AG08395 (cell line): ENCODE measurements at regions not wholly inside any gene's neighbourhood (a gene's known extent, or its start where the extent isn't known, plus 50 kb on each side); places are given as distances from the start of the nearest gene placed in this dataset.

Source experiments
- DNase-seq: peaks from one replicate; pipeline ENCODE4 v3.0.0; 2012; ENCODE audit warnings: mixed read lengths, low spot score

GRCh38 chr13:111476197-111476596 lies 155.8 kb downstream of the TEX29 start:
- DNase-seq: no peak

GRCh38 chr13:111479412-111479811 lies 159.0 kb downstream of the TEX29 start:
- DNase-seq: no peak

DNA sequence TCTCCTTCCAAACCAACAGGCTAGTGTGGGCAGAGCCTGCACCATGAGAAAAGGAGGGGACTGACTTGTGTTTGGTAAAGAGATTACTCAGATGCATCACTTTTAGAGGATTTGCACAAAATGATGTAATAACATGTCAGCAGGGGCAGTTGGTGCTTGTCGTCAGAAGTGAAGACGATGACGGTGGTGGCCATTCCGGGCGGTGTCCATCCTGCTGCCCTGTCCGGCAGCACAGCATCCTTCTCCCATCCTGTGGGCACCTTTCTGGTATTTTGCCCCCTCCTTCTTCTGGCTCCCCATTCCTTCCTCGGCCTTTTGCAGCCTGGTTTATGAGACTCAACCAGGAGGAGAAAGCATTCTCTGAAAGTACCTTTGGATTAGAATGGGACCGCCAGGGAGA lies 160.1 kb downstream of the TEX29 start:
- DNase-seq: no peak

DNA sequence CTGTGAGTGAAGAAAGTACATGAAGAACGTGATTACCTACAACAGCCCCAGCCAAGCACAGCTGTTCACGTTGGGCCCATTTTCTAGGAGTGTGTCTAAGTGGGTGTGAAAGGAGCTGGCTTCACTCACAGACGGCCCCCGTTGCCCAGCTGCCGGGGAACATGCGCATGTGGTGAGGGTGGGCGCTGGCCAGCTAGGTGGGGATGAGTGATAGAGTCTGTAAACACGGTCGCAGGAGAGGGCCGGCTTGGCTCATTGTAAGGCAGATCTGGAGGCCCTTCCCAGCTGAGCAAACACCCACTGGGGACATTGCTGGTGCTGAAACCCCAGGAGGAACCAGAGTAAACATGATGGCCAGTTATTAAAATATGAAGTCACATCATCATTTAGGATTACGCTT lies 160.5 kb downstream of the TEX29 start:
- no peak for DNase-seq

GRCh38 chr13:111482126-111482525 lies 161.7 kb downstream of the TEX29 start:
- DNase-seq: no peak

DNA sequence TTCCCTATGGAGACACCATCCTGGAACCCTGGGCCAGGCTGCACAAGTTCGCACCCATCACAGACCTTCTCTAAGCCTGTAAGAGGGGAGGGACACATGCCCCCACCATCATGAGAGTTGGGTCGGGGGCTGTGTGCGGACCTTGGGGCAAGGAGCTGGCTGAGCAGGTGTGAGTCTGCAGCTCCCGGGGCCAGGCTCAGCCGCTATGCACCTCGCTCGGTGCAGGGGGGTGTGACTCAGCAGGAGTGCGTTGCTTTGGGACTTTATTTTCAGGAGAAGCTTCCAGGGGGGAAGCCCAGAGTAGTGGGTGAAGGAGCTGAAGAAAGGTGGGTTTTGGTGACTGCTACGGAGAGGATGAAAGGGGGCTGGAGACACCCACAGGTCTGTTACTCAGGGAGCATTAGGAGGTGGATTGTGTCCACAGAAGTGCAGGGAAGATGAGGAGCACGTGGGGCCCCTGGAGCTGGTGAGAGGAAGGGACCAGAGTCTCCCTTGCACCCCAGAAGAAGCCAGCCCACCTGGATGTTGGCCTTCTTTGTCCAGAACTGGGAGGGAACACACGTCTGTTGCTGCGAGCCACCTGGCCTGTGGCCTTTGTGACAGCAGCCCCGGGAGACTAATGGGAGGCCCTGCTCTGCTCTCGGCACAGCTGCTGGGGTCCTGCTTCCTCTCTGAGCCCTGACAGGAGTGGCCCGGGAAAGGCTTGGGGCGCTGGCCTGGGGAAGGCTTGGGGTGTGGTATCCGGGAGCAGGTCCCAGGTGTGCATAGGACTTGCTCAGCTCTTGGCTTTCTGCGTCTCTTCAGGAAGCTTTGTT lies 162.6 kb downstream of the TEX29 start:
- no peak for DNase-seq

GRCh38 chr13:111483621-111483987 lies 163.2 kb downstream of the TEX29 start:
- no peak for DNase-seq

DNA sequence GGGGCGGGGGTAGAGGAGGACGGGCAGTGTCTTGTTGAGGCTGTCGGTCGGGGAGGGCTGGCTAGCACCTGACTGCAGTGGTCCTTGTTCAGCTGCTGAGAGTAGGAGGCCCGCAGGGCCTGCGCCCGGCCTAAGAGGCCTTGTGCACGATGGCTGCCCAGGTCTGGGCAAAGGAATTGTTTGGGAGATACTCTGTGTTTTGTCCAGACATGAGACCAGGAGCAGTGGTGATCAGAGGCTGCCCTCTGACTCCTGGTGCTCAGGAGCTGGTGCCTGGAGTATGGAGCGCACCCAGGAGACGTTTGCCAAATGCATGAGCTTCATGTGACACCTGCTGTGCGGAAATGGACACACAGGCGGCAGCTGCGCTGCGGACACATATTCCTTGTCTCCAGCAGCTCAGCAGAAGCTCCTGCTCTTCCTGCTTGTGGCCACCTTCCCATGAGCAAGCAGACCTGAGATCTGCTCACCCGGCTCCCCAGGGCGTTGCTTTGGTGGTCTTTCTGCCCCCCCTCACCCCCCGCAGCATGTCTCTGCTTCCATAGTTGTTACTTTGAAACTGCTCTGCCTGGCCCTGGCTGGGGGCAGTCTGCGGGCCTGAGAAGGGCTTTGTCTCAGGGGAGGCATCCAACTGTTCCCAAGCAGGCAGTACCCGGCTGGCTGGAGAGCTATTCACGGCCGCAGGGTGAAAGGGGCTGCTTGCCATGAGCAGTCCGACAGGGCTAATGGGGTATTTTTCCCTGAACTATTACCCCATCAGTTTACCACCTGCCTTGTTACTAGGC lies 163.9 kb downstream of the TEX29 start:
- no peak for DNase-seq

DNA sequence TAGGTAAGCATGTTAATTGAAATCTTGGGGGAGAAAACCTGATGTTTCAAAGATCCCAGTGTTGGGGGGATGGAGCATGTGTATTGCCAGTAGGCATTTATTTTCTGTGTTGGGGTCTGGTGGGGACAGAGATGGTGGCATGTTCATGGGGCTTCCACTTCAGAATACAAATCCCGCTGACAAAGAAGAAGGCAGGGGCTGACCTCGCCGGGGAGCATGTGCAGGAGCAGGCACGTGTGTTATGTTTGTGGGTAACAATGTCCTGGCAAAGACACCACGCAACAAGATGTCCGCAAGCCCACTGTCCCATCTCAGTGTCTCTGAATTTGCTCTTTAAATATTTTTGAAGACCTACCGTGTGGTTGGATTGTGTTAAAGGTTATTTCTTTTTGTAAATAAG lies 164.5 kb downstream of the TEX29 start:
- DNase-seq: no peak

DNA sequence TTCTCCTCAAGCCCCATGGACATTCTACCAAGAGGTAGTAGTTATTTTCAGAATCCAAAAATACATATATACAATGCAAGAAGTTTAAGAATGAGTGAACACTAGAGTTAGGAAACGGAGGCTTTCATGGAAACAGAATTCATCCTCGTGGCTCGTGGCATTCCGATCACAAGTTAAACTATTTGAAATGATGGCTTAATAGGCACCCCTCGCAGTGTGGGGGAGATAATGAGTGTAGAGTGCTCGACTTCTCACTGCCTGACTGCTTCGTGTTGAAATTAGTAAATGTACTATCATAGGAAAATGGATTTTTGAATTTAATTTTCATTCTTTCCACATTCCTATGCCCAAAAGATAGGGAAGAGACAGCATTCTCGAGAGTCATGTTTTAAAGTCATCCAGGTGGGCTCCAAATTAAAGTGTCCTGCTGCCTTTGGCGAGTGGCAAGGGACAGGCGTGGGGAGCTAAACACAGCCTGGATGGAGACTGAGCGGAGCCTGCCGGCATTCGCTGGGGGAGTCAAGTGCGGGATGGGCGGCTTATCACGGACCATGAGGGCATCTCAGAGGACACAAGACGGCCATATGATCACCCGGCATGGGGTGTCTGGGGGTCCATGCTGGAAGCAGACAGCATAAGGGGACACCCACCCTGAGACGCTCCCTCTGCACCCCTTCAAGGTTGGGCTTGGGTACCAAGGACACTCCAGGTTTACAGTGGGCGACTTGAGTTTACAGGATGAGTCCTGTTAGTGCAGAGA lies 165.2 kb downstream of the TEX29 start:
- DNase-seq: no peak

GRCh38 chr13:111486331-111486730 lies 165.9 kb downstream of the TEX29 start:
- DNase-seq: no peak

DNA sequence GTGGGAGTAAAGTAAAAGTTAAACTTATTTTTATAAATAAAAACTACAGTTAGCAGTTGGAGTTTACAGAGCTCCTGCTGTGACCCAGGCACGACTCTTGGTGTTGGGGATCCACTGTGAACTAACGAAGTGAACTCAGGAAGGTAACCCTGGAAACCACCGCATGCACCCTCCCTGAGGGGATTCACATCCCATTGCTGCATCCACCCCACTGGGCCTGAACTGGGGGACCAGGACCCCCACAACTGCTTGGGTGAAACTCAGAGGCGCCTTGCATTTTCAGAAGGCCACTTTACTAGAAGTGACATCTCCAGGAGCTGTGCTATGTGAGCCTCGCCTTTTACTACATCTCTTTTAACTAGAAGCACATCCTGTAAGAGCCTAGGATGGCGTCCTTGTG lies 166.4 kb downstream of the TEX29 start:
- no peak for DNase-seq

DNA sequence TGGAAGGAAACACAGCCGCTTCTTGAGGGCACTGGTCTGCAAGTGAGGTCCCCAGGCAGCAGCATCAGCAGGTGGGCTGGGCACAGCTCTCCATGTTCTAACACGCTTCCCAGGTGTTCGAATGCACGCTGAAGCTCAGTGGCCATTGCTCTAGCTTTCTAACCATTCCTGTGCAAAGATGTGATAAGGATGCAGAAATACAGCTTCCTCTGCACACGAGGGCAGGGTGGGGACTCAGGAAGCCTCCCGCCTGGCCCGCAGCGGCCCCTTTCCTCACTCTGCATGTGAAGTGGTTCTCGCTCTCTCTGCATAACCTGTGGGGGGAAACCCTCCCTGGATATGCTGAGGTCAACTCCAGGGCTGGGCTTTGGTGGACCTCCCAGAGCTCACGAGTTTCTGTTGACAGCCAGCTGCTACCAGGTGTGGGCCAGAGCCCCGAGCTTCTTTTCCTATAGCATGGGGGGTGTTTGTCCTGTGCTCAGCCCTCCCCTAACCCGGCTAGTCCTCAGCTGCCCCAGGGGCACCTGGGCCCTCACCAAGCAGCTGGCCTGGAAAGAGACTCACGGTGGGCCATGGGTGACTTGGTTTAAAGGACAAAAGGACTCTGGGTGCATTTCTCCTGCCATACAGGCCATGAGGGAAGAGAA lies 168.2 kb downstream of the TEX29 start:
- DNase-seq: no peak

DNA sequence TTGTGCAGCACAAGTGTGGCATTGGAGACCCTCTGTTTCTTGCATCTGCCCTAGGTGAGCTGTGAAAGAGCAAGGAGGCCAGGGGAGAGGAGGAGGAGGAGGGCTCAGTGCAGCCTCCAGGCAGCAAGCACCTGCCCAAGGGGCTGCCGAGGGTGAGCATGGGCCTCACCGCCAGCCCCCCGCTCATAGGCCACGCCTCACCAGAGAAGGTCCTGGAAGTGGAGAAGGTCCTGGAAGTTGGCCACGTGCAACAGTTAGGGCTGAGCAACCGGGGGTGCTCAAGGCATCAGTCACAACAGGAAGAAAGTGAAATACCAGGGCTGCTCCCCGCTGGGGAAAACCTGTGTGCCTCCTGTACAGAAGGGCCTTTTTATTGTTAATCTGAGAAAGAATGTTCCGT lies 168.9 kb downstream of the TEX29 start:
- no peak for DNase-seq

GRCh38 chr13:111490611-111491010 lies 170.2 kb downstream of the TEX29 start:
- no peak for DNase-seq

GRCh38 chr13:111491021-111491420 lies 170.6 kb downstream of the TEX29 start:
- no peak for DNase-seq

- no peak for DNase-seq
Measured at GRCh38 chr13:111491659-111492058, 171.2 kb downstream of the TEX29 start.

DNA sequence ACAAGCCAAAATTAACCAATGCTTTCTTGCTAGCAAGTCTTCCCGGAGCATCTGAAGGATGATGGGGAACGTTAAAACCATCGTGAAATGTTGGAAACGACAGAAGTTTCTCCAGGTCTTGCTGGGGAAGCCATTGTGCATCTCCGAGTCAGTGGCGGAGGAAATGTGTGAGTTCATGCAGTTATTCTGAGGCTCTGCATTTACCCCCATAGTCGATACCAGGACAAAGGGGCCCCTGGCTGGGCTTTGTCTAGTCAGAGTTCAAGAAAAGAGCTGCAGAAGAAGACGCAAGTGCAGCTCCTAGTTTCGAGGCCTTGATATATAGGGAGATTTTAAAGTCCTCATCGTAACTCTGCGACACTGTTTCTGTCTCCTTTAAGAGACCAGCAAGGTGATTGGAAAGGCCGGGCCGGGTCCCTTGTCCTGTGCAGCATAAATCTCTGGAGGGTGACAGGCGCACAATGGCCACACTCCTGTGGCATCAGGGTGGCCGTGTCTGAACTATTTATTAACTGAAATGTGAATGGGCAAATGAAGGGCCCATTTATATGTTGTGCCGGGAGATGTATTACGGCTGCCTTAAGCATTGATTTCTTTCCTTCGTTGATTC lies 172.0 kb downstream of the TEX29 start:
- no peak for DNase-seq

DNA sequence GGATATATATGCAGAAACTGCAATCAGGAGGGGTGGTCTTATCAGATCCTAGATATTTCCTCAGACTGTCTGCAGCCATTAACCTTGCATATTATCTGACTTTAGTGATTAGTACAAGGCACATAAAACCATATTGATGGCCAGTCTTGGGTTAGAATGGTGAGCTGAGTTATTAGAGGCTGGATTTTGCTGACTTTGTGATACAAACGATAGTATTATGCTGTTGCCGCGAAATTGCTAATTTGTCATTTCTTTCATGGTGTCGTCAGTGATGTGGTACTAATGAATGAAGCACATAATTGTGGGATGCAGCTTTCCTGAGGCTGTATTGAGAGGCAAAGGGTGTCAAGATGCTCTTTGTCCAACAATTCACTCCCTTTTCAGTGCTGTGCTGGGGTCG lies 172.5 kb downstream of the TEX29 start:
- no peak for DNase-seq

GRCh38 chr13:111493468-111493867 lies 173.0 kb downstream of the TEX29 start:
- DNase-seq: no peak

DNA sequence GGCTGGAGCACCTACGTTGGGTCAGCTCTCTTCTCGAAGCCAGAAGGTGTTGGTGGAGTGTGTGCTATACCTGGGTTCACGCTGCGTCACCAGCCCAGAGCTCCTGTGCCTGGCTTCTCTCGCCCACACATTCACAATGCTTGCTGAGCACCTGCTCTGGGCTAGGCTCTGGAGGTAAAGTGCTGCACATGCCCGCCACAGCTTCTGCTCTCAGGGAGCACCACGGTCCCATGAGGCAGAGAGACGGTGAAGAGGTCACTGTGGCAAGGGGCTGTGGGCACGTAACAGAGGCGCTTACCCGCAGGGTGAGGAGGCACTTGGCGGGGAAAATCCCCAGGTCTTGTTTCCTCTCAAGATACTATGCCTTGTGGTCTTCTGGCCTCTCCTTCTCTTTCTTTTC lies 174.2 kb downstream of the TEX29 start:
- DNase-seq: no peak
